HG02943 (cell line): ENCODE measurements at regions not wholly inside any gene's neighbourhood (a gene's known extent, or its start where the extent isn't known, plus 50 kb on each side); places are given as distances from the start of the nearest gene placed in this dataset.

Experiments used
- ATAC-seq: cut with Tn5 transposase; IDR thresholded peaks from one replicate; pipeline ENCODE4 v1.9.1; 2021; ENCODE audit warnings: mild to moderate bottlenecking, low read depth, moderate library complexity; ENCODE audit not compliant: unreplicated experiment

GRCh38 chr9:103889989-103890388 lies 204.1 kb upstream of the SMC2 start:
- no peak for ATAC-seq

- ATAC-seq: no peak
Measured at GRCh38 chr9:103894184-103894583, 199.9 kb upstream of the SMC2 start.

- ATAC-seq: no peak
Measured at GRCh38 chr9:103898550-103898949, 195.6 kb upstream of the SMC2 start.

- no peak for ATAC-seq
Measured at GRCh38 chr9:103899866-103900265, 194.2 kb upstream of the SMC2 start.

GRCh38 chr9:103900466-103900865 lies 193.6 kb upstream of the SMC2 start:
- no peak for ATAC-seq

- ATAC-seq: no peak
Measured at GRCh38 chr9:103902263-103902662, 191.8 kb upstream of the SMC2 start.

GRCh38 chr9:103904242-103904641 lies 189.9 kb upstream of the SMC2 start:
- ATAC-seq: no peak

- ATAC-seq: no peak
Measured at GRCh38 chr9:103913899-103914298, 180.2 kb upstream of the SMC2 start.

GRCh38 chr9:103919605-103920209 lies 174.4 kb upstream of the SMC2 start:
- ATAC-seq: no peak

GRCh38 chr9:103928442-103928841 lies 165.7 kb upstream of the SMC2 start:
- ATAC-seq: no peak

- no peak for ATAC-seq
Measured at GRCh38 chr9:103941104-103941503, 153.0 kb upstream of the SMC2 start.

- no peak for ATAC-seq
Measured at GRCh38 chr9:103942200-103942599, 151.9 kb upstream of the SMC2 start.

- ATAC-seq: no peak
Measured at GRCh38 chr9:103942651-103943050, 151.5 kb upstream of the SMC2 start.

- ATAC-seq: no peak
Measured at GRCh38 chr9:103949096-103949495, 145.0 kb upstream of the SMC2 start.

- no peak for ATAC-seq
Measured at GRCh38 chr9:103977163-103977562, 116.9 kb upstream of the SMC2 start.

GRCh38 chr9:103978396-103978795 lies 115.7 kb upstream of the SMC2 start:
- no peak for ATAC-seq

GRCh38 chr9:103981912-103982311 lies 112.2 kb upstream of the SMC2 start:
- no peak for ATAC-seq

- no peak for ATAC-seq
Measured at GRCh38 chr9:103985077-103985476, 109.0 kb upstream of the SMC2 start.

GRCh38 chr9:103988821-103989220 lies 105.3 kb upstream of the SMC2 start:
- ATAC-seq: no peak

GRCh38 chr9:103990311-103990710 lies 103.8 kb upstream of the SMC2 start:
- no peak for ATAC-seq

- no peak for ATAC-seq
Measured at GRCh38 chr9:103991001-103991400, 103.1 kb upstream of the SMC2 start.

- no peak for ATAC-seq
Measured at GRCh38 chr9:103991698-103992097, 102.4 kb upstream of the SMC2 start.
